Hematopoietic multipotent progenitor cell treated with erythropoietin and hydrocortisone succinate and interleukin-3 and kit ligand, for 6 days (in vitro differentiated cells): ENCODE measurements at regions not wholly inside any gene's neighbourhood (a gene's known extent, or its start where the extent isn't known, plus 50 kb on each side); places are given as distances from the start of the nearest gene placed in this dataset.

Experiments
- DNase-seq: peaks from one replicate; pipeline ENCODE4 v3.0.0-alpha.2; 2015

- DNase-seq: no peak
These were observed 357.7 kb upstream of the SMIM21 start for GRCh38 chr18:75785206-75785605.

GRCh38 chr18:75784390-75784789 is 356.9 kb upstream of the SMIM21 start:
- DNase-seq: no peak

- DNase-seq: no peak
These were observed 356.2 kb upstream of the SMIM21 start for GRCh38 chr18:75783566-75784281.

- DNase-seq: no peak
These were observed 355.3 kb upstream of the SMIM21 start for GRCh38 chr18:75782826-75783225.

GRCh38 chr18:75782204-75782603 is 354.7 kb upstream of the SMIM21 start:
- no peak for DNase-seq

GRCh38 chr18:75779910-75780309 is 352.4 kb upstream of the SMIM21 start:
- DNase-seq: no peak

- no peak for DNase-seq
These were observed 351.9 kb upstream of the SMIM21 start for GRCh38 chr18:75779450-75779849.

- DNase-seq: no peak
These were observed 350.1 kb upstream of the SMIM21 start for GRCh38 chr18:75777630-75778029.

- no peak for DNase-seq
These were observed 347.6 kb upstream of the SMIM21 start for GRCh38 chr18:75775121-75775520.

- DNase-seq: no peak
These were observed 346.1 kb upstream of the SMIM21 start for GRCh38 chr18:75773618-75774017.

- DNase-seq: no peak
These were observed 335.3 kb upstream of the SMIM21 start for GRCh38 chr18:75762758-75763157.

- DNase-seq: no peak
These were observed 332.7 kb upstream of the SMIM21 start for GRCh38 chr18:75760208-75760607.

GRCh38 chr18:75757951-75758350 is 330.4 kb upstream of the SMIM21 start:
- no peak for DNase-seq

- no peak for DNase-seq
These were observed 326.9 kb upstream of the SMIM21 start for GRCh38 chr18:75754433-75754832.

- DNase-seq: no peak
These were observed 326.2 kb upstream of the SMIM21 start for GRCh38 chr18:75753753-75754152.

GRCh38 chr18:75752740-75753263 is 325.3 kb upstream of the SMIM21 start:
- no peak for DNase-seq

- DNase-seq: no peak
These were observed 317.6 kb upstream of the SMIM21 start for GRCh38 chr18:75745147-75745546.

GRCh38 chr18:75742516-75742915 is 315.0 kb upstream of the SMIM21 start:
- DNase-seq: no peak

GRCh38 chr18:75739682-75740081 is 312.2 kb upstream of the SMIM21 start:
- no peak for DNase-seq

- no peak for DNase-seq
These were observed 307.8 kb upstream of the SMIM21 start for GRCh38 chr18:75735291-75735690.

- DNase-seq: no peak
These were observed 302.7 kb upstream of the SMIM21 start for GRCh38 chr18:75730249-75730648.

- DNase-seq: no peak
These were observed 301.1 kb upstream of the SMIM21 start for GRCh38 chr18:75728621-75729020.

- DNase-seq: peak; percentile 62
These were observed 300.0 kb upstream of the SMIM21 start for GRCh38 chr18:75727456-75727855.

- DNase-seq: no peak
These were observed 296.2 kb upstream of the SMIM21 start for GRCh38 chr18:75723521-75724340.
